Osteocyte (in vitro differentiated cells): ENCODE measurements at regions not wholly inside any gene's neighbourhood (a gene's known extent, or its start where the extent isn't known, plus 50 kb on each side); places are given as distances from the start of the nearest gene placed in this dataset.

Experiments used
- DNase-seq: peaks from one replicate; pipeline ENCODE4 v3.0.0; 2021; ENCODE audit warnings: mixed read lengths; ENCODE audit not compliant: unreplicated experiment; ENCODE audit errors: extremely low spot score
- H3K27ac Mint-ChIP-seq: one replicate; pipeline ENCODE4 v1.8.0; 2021; ENCODE audit warnings: mild to moderate bottlenecking, mixed read lengths; ENCODE audit not compliant: unreplicated experiment
- H3K27me3 Mint-ChIP-seq: one replicate; pipeline ENCODE4 v1.8.0; 2021; ENCODE audit warnings: mixed read lengths; ENCODE audit not compliant: unreplicated experiment
- H3K36me3 Mint-ChIP-seq: one replicate; pipeline ENCODE4 v1.8.0; 2021; ENCODE audit warnings: mixed read lengths; ENCODE audit not compliant: unreplicated experiment
- H3K4me1 Mint-ChIP-seq: one replicate; pipeline ENCODE4 v1.8.0; 2021; ENCODE audit warnings: mixed read lengths; ENCODE audit not compliant: unreplicated experiment
- H3K4me3 Mint-ChIP-seq: one replicate; pipeline ENCODE4 v1.8.0; 2021; ENCODE audit warnings: mild to moderate bottlenecking, moderate library complexity, mixed read lengths; ENCODE audit not compliant: unreplicated experiment
- H3K9me3 Mint-ChIP-seq: one replicate; pipeline ENCODE4 v1.8.0; 2021; ENCODE audit warnings: mixed read lengths; ENCODE audit not compliant: unreplicated experiment
- TF ChIP-seq, protein P1 (sequence below): fragments of 200-600 bp; sonication (generic); IDR thresholded peaks from 2 replicates; pipeline ENCODE4 v1.5.0; 2021; ENCODE audit warnings: antibody characterized with exemption, mild to moderate bottlenecking, moderate library complexity

DNA sequence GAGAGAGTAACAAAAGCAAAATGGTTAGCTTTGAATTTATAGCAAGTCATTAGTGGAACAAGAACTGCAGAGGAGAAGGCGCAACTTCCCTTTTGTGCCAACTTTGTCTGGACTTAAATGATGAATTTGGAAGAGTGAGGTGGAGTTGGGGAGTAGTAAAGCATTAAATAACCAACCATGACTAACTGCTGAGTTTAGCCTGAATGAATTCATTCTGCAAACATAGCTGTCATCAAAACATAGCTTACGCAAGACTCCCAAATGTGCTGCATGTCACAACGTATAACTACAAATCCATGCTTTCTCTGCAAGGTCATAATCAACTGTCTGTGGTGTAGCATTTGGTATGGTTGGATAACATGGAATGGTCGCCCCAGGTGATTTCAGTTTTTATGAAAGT, 75.9 kb upstream of the RPL34 start:
- H3K36me3 Mint-ChIP-seq, result no peaks in the 10 kb centered on the region
- H3K4me1 Mint-ChIP-seq, result peaks cover 4% of the 10 kb centered on the region
- peaks cover 33% of the 10 kb centered on the region for H3K9me3 Mint-ChIP-seq
- no peak overlapping the region for H3K27ac Mint-ChIP-seq
- peaks cover 6% of the 10 kb centered on the region for H3K27me3 Mint-ChIP-seq
- no peak overlapping the region for H3K4me3 Mint-ChIP-seq
- TF ChIP-seq, protein P1, sequence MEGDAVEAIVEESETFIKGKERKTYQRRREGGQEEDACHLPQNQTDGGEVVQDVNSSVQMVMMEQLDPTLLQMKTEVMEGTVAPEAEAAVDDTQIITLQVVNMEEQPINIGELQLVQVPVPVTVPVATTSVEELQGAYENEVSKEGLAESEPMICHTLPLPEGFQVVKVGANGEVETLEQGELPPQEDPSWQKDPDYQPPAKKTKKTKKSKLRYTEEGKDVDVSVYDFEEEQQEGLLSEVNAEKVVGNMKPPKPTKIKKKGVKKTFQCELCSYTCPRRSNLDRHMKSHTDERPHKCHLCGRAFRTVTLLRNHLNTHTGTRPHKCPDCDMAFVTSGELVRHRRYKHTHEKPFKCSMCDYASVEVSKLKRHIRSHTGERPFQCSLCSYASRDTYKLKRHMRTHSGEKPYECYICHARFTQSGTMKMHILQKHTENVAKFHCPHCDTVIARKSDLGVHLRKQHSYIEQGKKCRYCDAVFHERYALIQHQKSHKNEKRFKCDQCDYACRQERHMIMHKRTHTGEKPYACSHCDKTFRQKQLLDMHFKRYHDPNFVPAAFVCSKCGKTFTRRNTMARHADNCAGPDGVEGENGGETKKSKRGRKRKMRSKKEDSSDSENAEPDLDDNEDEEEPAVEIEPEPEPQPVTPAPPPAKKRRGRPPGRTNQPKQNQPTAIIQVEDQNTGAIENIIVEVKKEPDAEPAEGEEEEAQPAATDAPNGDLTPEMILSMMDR, result no peak
- no peak for DNase-seq

DNA sequence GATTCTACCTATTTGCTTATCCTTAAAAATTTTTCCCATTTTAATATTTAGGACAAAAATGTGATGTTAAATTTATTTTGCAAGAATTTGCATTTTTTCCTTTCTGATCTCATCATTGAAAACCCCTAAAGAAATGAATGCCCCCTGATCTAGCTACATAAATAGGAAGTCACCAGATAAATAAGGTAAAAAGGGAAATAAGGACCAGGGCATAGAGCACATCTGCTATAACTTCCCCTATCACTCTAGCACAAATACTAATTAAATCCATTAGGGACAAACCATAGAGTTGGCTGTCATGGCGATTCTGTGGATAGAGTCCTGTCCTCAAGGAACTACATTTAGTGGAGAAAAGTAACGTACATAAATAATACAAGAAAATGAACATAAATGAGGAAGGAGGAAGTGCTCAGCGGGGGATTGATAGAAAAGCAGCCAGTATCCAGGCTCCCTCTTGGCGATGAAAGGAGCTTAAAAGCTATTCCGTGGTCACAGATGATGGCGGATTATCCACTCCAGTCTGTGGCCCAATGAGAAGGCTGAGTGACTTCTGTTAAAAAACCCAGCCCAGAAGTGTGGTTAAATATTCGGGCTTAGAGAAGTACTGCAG, 76.9 kb upstream of the RPL34 start:
- peaks cover 23% of the 10 kb centered on the region for H3K9me3 Mint-ChIP-seq
- H3K4me3 Mint-ChIP-seq, result no peak overlapping the region
- peaks cover 4% of the 10 kb centered on the region for H3K4me1 Mint-ChIP-seq
- no peak overlapping the region for H3K27ac Mint-ChIP-seq
- TF ChIP-seq, protein P1, result no peak
- peaks cover 3% of the 10 kb centered on the region for H3K27me3 Mint-ChIP-seq
- H3K36me3 Mint-ChIP-seq, result no peaks in the 10 kb centered on the region
- no peak for DNase-seq

DNA sequence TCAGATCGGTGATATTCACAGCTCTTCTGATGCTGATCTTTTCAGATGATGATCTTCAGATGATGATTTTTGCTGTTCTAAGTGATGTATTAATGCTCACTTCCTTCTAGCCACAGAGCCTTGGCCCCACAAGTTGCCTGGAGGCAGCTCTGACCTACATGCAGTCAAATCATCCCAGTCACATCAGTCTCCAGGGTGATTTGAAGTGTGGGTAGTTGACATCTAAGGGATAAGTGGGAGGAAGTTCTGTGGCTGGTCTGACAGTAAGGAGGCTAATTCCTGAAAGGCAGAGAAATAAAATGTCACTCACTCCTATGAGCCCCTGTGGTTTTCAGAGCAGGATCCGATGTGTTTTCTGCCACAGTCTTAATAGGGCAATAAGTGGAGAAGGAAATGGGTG, 79.8 kb upstream of the RPL34 start:
- Mint-ChIP-seq H3K36me3 (no peaks in the 10 kb centered on the region), H3K27ac (no peak overlapping the region), H3K4me3 (no peak overlapping the region), H3K27me3 (peaks cover 17% of the 10 kb centered on the region), H3K4me1 (peaks cover 4% of the 10 kb centered on the region), H3K9me3 (no peaks in the 10 kb centered on the region)
- TF ChIP-seq, protein P1, result no peak
- DNase-seq, result no peak

DNA sequence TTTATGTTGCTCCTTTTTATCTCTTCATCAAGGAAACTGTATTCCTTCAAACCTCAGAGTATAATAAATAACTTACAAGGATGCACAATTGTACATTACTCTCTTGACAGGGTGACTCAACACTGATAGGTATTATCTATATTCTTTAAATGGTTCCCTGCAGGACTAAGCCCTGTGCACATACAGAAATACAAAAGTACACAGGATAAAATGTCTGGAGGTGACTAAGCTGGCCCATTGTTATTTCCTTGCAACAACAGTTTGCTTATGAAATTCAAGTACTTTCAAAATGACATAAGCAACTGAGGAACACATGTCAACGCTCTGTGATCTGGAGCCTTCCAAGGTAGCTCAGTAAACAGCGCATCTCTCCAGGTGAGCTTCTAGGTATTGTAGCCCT, 83.8 kb upstream of the RPL34 start:
- no peak for DNase-seq
- peaks cover 14% of the 10 kb centered on the region for H3K4me1 Mint-ChIP-seq
- no peaks in the 10 kb centered on the region for H3K36me3 Mint-ChIP-seq
- no peak overlapping the region for H3K27ac Mint-ChIP-seq
- TF ChIP-seq, protein P1, result no peak
- H3K27me3 Mint-ChIP-seq, result peaks cover 14% of the 10 kb centered on the region
- no peak overlapping the region for H3K4me3 Mint-ChIP-seq
- no peaks in the 10 kb centered on the region for H3K9me3 Mint-ChIP-seq

DNA sequence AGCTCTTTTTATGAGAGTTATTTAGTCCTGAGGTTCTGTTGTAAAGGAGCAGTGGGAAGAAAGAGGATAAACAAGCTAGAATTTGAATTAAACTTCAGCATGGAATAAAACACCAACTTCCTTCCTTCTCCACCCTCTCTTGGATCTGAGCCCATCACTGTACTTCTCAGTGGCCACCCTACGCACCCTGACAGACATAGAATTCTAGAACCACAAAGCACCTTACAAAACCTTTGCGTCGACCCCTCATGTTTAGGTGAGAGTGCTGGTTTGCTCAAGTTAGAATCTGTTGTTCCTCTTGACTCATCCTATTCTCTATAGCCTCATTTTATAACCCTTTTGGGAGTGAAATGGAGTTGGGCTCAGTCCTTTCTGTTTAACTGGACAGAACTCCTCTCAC, 84.6 kb upstream of the RPL34 start:
- no peaks in the 10 kb centered on the region for H3K9me3 Mint-ChIP-seq
- peaks cover 14% of the 10 kb centered on the region for H3K27me3 Mint-ChIP-seq

More for the DNA sequence above, 84.6 kb upstream of the RPL34 start:
- Mint-ChIP-seq H3K4me3 (no peak overlapping the region), H3K36me3 (no peaks in the 10 kb centered on the region), H3K4me1 (peaks cover 16% of the 10 kb centered on the region), H3K27ac (no peak overlapping the region)
- DNase-seq, result no peak
- TF ChIP-seq, protein P1, result no peak
